NCI-H82 treated with DMSO at 0.1 percent for 48 hours (cell line): ENCODE measurements at regions not wholly inside any gene's neighbourhood (a gene's known extent, or its start where the extent isn't known, plus 50 kb on each side); places are given as distances from the start of the nearest gene placed in this dataset.
"Not testable (repeated sequence)": the region's sequence is repeated elsewhere in the genome, so short reads cannot be mapped to it uniquely, and the experiment has no call there.

Experiments used
- DNase-seq: peaks from one replicate; lab custom pipeline; 2025; ENCODE audit not compliant: unreplicated experiment; lab: John Stamatoyannopoulos, UW

- DNase-seq = no peak
These were observed 98.9 kb upstream of the TAF11L2 start for GRCh38 chr5:17398866-17399835.

- DNase-seq = no peak
These were observed 98.1 kb upstream of the TAF11L2 start for GRCh38 chr5:17399931-17400330.

- no peak for DNase-seq
These were observed 97.1 kb upstream of the TAF11L2 start for GRCh38 chr5:17400724-17401469.

GRCh38 chr5:17401470-17402288 lies 96.4 kb upstream of the TAF11L2 start:
- DNase-seq = no peak

GRCh38 chr5:17402289-17403121 lies 95.5 kb upstream of the TAF11L2 start:
- DNase-seq = no peak

- DNase-seq = no peak
These were observed 94.1 kb upstream of the TAF11L2 start for GRCh38 chr5:17403695-17404490.

GRCh38 chr5:17405976-17406375 lies 92.1 kb upstream of the TAF11L2 start:
- DNase-seq = no peak

GRCh38 chr5:17406423-17406838 lies 91.6 kb upstream of the TAF11L2 start:
- no peak for DNase-seq

GRCh38 chr5:17411436-17412402 lies 86.3 kb upstream of the TAF11L2 start:
- no peak for DNase-seq

GRCh38 chr5:17412760-17413671 lies 85.0 kb upstream of the TAF11L2 start:
- peak; percentile 53 for DNase-seq

GRCh38 chr5:17413691-17414090 lies 84.3 kb upstream of the TAF11L2 start:
- DNase-seq = no peak

GRCh38 chr5:17415321-17415758 lies 82.7 kb upstream of the TAF11L2 start:
- DNase-seq = peak; percentile 50

GRCh38 chr5:17416374-17416773 lies 81.7 kb upstream of the TAF11L2 start:
- not testable (repeated sequence) for DNase-seq

GRCh38 chr5:17424674-17425073 lies 73.4 kb upstream of the TAF11L2 start:
- no peak for DNase-seq

GRCh38 chr5:17425385-17426070 lies 72.5 kb upstream of the TAF11L2 start:
- no peak for DNase-seq

- DNase-seq = no peak
These were observed 71.8 kb upstream of the TAF11L2 start for GRCh38 chr5:17426104-17426749.
